Kidney (tissue), 13 donors: ENCODE measurements at regions not wholly inside any gene's neighbourhood (a gene's known extent, or its start where the extent isn't known, plus 50 kb on each side); places are given as distances from the start of the nearest gene placed in this dataset.
A peak's percentile ranks its signal among the peaks of the same experiment; 100 is the strongest.

Experiments used
- DNase-seq, 5 donors: peaks; one replicate each; pipeline ENCODE4 v3.0.0-alpha.2; 2013 to 2020
- FAIRE-seq: peaks from 2 replicates; lab custom pipeline; 2012; peaks lifted over from hg19 to GRCh38; lab: Jason Lieb, UNC
- H3K27ac ChIP-seq, 2 donors: one replicate each; pipeline ENCODE4 v1.7.0; 2013; ENCODE audit warnings: low read depth in 2 of 2, low read length in 2 of 2, inconsistent platforms in 1 of 2
- H3K27me3 ChIP-seq: one replicate; pipeline ENCODE4 v1.7.1; 2013; ENCODE audit warnings: low read length, inconsistent platforms; ENCODE audit not compliant: control insufficient read depth, insufficient read depth
- H3K36me3 ChIP-seq, 3 donors: one replicate each; pipeline versions ENCODE4 v1.7.0 to v1.7.1; 2013; ENCODE audit warnings: low read length in 3 of 3, control low read depth in 1 of 3, inconsistent platforms in 1 of 3; ENCODE audit not compliant: insufficient read depth in 3 of 3, control insufficient read depth in 2 of 3
- H3K4me1 ChIP-seq, 3 donors: one replicate each; pipeline versions ENCODE4 v1.7.0 to v1.7.1; 2013; ENCODE audit warnings: low read length in 3 of 3, inconsistent platforms in 1 of 3, low read depth in 1 of 3; ENCODE audit not compliant: control insufficient read depth in 2 of 3, insufficient read depth in 2 of 3
- H3K4me3 ChIP-seq, 3 donors: one replicate each; pipeline versions ENCODE4 v1.7.0 to v1.8.1; 2013; ENCODE audit warnings: low read length in 3 of 3, control low read depth in 1 of 3, inconsistent platforms in 1 of 3
- H3K9ac ChIP-seq, 3 donors: one replicate each; pipeline versions ENCODE4 v1.7.0 to v1.7.1; 2013; ENCODE audit warnings: low read length in 3 of 3, control low read depth in 1 of 3, inconsistent platforms in 1 of 3
- H3K9me3 ChIP-seq, 3 donors: one replicate each; pipeline versions ENCODE4 v1.7.0 to v1.7.1; 2013; ENCODE audit warnings: low read length in 3 of 3, control low read depth in 1 of 3, inconsistent platforms in 1 of 3; ENCODE audit not compliant: control insufficient read depth in 2 of 3, insufficient read depth in 1 of 3
- intact Hi-C: fragments of 100-400 bp; cut with DNase I; formaldehyde crosslinking; loops from one replicate; pipeline ENCODE4 v1.11.1; 2022
- TF ChIP-seq, protein P1 (sequence below): IDR thresholded peaks from 3 replicates; pipeline ENCODE4 v1.5.1; 2012; ENCODE audit warnings: mild to moderate bottlenecking, moderate library complexity, borderline replicate concordance; ENCODE audit not compliant: insufficient read depth; ENCODE audit errors: extremely low read depth
- donor health status: control.
- donor health status: control.
- donor health status: control.
- donor health status: control.
- donor health status: control.
- donor health status: DM: yes; HTN: yes; CAD: no.
- donor health status: Normal renal cell carcinoma (clear cell type).

DNA sequence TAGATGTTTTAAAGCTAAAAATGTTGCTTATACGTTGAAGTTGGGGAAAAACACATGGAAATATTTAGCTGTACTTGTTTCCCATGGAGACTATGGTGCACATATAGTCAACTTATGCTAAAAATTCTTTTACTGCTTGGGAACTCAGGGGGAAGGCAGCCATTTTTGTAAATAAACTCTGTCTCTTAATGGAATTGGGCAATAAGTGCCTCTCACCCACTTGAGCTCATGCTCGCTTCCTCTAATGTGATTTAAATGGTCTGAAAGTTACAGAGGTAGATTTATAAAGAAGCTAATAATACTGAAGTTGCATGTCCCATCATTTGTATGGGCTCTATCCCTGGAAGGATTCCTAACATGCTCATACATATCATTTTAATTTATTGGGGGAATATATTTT lies 523.8 kb downstream of the RASEF start:
- Histone ChIP-seq H3K27me3 (no peaks in the 10 kb centered on the region), H3K9me3 (no peaks in the 10 kb centered on the region), H3K27ac (no peak overlapping the region), H3K4me3 (no peak overlapping the region), H3K9ac (no peak overlapping the region), H3K4me1 (no peaks in the 10 kb centered on the region), H3K36me3 (no peaks in the 10 kb centered on the region)
- DNase-seq, result no peak
- no peak for FAIRE-seq
- intact Hi-C loops, result no loop called here
- TF ChIP-seq, protein P1, sequence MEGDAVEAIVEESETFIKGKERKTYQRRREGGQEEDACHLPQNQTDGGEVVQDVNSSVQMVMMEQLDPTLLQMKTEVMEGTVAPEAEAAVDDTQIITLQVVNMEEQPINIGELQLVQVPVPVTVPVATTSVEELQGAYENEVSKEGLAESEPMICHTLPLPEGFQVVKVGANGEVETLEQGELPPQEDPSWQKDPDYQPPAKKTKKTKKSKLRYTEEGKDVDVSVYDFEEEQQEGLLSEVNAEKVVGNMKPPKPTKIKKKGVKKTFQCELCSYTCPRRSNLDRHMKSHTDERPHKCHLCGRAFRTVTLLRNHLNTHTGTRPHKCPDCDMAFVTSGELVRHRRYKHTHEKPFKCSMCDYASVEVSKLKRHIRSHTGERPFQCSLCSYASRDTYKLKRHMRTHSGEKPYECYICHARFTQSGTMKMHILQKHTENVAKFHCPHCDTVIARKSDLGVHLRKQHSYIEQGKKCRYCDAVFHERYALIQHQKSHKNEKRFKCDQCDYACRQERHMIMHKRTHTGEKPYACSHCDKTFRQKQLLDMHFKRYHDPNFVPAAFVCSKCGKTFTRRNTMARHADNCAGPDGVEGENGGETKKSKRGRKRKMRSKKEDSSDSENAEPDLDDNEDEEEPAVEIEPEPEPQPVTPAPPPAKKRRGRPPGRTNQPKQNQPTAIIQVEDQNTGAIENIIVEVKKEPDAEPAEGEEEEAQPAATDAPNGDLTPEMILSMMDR, result no peak

DNA sequence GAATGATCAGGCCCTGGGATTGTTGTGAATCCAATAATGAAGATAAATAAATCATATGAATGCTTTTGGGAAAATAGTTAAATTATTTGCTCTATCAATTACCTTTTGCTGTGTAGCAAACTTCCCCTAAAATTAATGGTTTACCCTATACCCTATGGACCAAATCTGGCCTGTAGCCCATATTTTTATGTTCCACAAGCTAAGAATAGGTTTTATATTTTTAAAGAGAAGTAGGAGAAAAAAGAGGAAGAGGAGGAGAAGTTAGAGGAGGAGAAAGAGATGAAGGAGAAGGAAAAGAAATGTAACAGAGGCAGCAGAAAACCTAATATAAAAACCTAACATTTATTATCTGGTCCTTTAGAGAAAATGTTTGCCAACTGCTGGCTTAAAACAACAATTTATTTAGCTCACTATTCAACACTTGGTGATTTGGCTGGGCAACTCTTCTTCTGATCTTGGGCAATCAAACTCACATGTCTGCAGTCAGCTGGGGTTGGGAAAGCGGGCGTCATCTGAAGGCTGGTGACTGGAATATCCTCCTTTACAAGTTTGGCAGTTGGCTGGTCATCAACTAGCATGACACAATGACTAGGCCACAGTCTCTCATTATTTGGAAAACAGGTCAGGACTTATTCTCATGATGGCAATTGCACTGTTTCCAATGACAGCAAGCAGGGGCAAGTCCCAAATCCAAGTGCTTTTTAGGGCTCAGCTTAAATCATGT lies 522.9 kb downstream of the RASEF start:
- intact Hi-C loops, result no loop called here
- TF ChIP-seq, protein P1, result no peak
- Histone ChIP-seq H3K36me3 (no peaks in the 10 kb centered on the region), H3K4me3 (no peak overlapping the region), H3K9me3 (no peaks in the 10 kb centered on the region), H3K27me3 (no peaks in the 10 kb centered on the region), H3K27ac (no peak overlapping the region), H3K9ac (no peak overlapping the region), H3K4me1 (no peaks in the 10 kb centered on the region)
- no peak for DNase-seq
- FAIRE-seq, result no peak

DNA sequence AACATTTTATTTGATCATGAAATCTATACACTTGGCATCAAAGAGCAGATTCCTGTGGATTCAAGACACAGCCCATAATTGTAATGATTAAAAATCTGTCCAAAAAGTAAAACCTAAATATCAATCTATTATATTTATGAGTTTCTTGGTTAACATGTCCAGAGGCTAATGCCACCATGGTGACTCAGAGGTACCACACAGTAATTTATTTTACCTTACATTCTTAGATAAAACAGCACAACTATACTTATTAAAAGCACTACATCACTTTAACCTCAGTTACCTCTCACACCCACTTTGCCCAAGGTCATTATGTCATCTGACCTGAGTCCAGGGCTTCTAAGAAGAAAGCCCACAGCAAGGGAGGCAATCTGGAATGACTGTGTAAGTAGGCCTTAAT lies 519.2 kb downstream of the RASEF start:
- Histone ChIP-seq H3K9me3 (no peaks in the 10 kb centered on the region), H3K27ac (no peak overlapping the region), H3K4me3 (no peak overlapping the region), H3K27me3 (no peaks in the 10 kb centered on the region), H3K36me3 (no peaks in the 10 kb centered on the region), H3K4me1 (no peaks in the 10 kb centered on the region), H3K9ac (no peak overlapping the region)
- intact Hi-C loops, result no loop called here
- TF ChIP-seq, protein P1, result no peak
- FAIRE-seq (no peak), DNase-seq (no peak)

DNA sequence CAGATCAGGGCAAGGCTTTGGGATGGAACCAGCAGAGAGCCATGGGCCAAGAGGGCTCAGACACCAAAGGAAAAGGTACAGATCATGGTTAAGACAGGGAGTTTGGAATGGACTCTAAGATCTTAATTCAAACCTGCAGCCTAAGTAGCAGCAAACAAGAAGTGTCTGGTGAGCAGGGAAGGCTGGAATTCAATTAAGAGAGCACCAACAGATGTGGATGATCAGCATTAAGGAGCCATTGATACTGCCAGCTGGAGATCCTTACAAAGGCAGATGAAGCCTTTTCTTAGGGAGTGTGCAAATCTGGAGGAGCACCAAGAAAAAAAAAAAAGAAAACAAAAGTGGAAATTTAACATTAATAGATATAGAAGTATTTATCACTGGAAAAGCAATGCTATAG lies 516.8 kb downstream of the RASEF start:
- TF ChIP-seq, protein P1, result no peak
- Histone ChIP-seq H3K4me3 (no peak overlapping the region), H3K36me3 (no peaks in the 10 kb centered on the region), H3K27me3 (no peaks in the 10 kb centered on the region), H3K27ac (no peak overlapping the region), H3K9ac (no peak overlapping the region), H3K4me1 (no peaks in the 10 kb centered on the region), H3K9me3 (no peaks in the 10 kb centered on the region)
- peak in 2 of 5 donors; percentile 42 to 74 for DNase-seq
- no peak for FAIRE-seq
- intact Hi-C loops, result no loop called here
